GM19328 (cell line): ENCODE measurements at regions not wholly inside any gene's neighbourhood (a gene's known extent, or its start where the extent isn't known, plus 50 kb on each side); places are given as distances from the start of the nearest gene placed in this dataset.

Source experiments
- ATAC-seq: cut with Tn5 transposase; IDR thresholded peaks from one replicate; pipeline ENCODE4 v1.9.1; 2021; ENCODE audit warnings: mild to moderate bottlenecking, moderate library complexity; ENCODE audit not compliant: unreplicated experiment

GRCh38 chr17:72421128-72422092, 300.6 kb downstream of the SOX9 start:
- peak; percentile 41 for ATAC-seq

GRCh38 chr17:72422204-72422504, 301.3 kb downstream of the SOX9 start:
- ATAC-seq: peak; percentile 5

GRCh38 chr17:72422505-72423285, 301.9 kb downstream of the SOX9 start:
- peak; percentile 32 for ATAC-seq

GRCh38 chr17:72423286-72423589, 302.4 kb downstream of the SOX9 start:
- no peak for ATAC-seq

GRCh38 chr17:72423718-72424117, 302.9 kb downstream of the SOX9 start:
- ATAC-seq: no peak

GRCh38 chr17:72424505-72425117, 303.8 kb downstream of the SOX9 start:
- ATAC-seq: no peak

GRCh38 chr17:72425133-72425793, 304.4 kb downstream of the SOX9 start:
- no peak for ATAC-seq

GRCh38 chr17:72425794-72426168, 305.0 kb downstream of the SOX9 start:
- ATAC-seq: no peak

- ATAC-seq: no peak
Measured at GRCh38 chr17:72426321-72426720, 305.5 kb downstream of the SOX9 start.

GRCh38 chr17:72426948-72427760, 306.3 kb downstream of the SOX9 start:
- ATAC-seq: no peak

GRCh38 chr17:72427761-72428109, 306.9 kb downstream of the SOX9 start:
- ATAC-seq: no peak

GRCh38 chr17:72429066-72429638, 308.3 kb downstream of the SOX9 start:
- ATAC-seq: no peak

GRCh38 chr17:72430611-72431432, 310.0 kb downstream of the SOX9 start:
- ATAC-seq: no peak

- no peak for ATAC-seq
Measured at GRCh38 chr17:72432143-72432621, 311.4 kb downstream of the SOX9 start.

- ATAC-seq: no peak
Measured at GRCh38 chr17:72432881-72433280, 312.1 kb downstream of the SOX9 start.

GRCh38 chr17:72433797-72434196, 313.0 kb downstream of the SOX9 start:
- ATAC-seq: no peak

- no peak for ATAC-seq
Measured at GRCh38 chr17:72434581-72434980, 313.8 kb downstream of the SOX9 start.

GRCh38 chr17:72434991-72435618, 314.3 kb downstream of the SOX9 start:
- no peak for ATAC-seq

- no peak for ATAC-seq
Measured at GRCh38 chr17:72438783-72439182, 318.0 kb downstream of the SOX9 start.
